Thyroid gland (tissue), 4 donors: ENCODE measurements at regions not wholly inside any gene's neighbourhood (a gene's known extent, or its start where the extent isn't known, plus 50 kb on each side); places are given as distances from the start of the nearest gene placed in this dataset.

Experiments
- DNase-seq, 2 donors: peaks; one replicate each; pipeline ENCODE4 v3.0.0-alpha.2; 2019
- H3K27ac ChIP-seq, 3 donors: fragments of 200-600 bp; sonication (generic); 1 replicate in 2 of 3; 2 replicates in 1 of 3; pipeline ENCODE4 v1.5.1; 2016 to 2019; ENCODE audit warnings: mild to moderate bottlenecking in 1 of 3, moderate library complexity in 1 of 3
- H3K27me3 ChIP-seq: fragments of 200-600 bp; sonication (generic); one replicate; pipeline ENCODE4 v1.5.1; 2019
- H3K36me3 ChIP-seq, 2 donors: fragments of 200-600 bp; sonication (generic); one replicate each; pipeline ENCODE4 v1.5.1; 2016 to 2019
- H3K4me1 ChIP-seq, 2 donors: fragments of 200-600 bp; sonication (generic); one replicate each; pipeline ENCODE4 v1.5.1; 2017 to 2019
- H3K4me3 ChIP-seq, 3 donors: fragments of 200-600 bp; sonication (generic); replicated peaks in 1 of 3; 1 replicate in 2 of 3; 2 replicates in 1 of 3; pipeline ENCODE4 v1.5.1; 2016; ENCODE audit warnings: mild to moderate bottlenecking in 1 of 3
- H3K9me3 ChIP-seq: fragments of 200-600 bp; sonication (generic); one replicate; pipeline ENCODE4 v1.5.1; 2017
- POLR2A ChIP-seq, 2 donors: fragments of 450-650 bp; IDR thresholded peaks; one replicate each; pipeline ENCODE4 v1.6.1; 2017; ENCODE audit warnings: antibody characterized with exemption in 2 of 2, mild to moderate bottlenecking in 2 of 2, moderate library complexity in 1 of 2
- WGBS, 2 donors: methylation state at CpG; one replicate each; pipeline ENCODE4 v1.1.5; 2017; 5-methylcytosine and 5-hydroxymethylcytosine counted together
- intact Hi-C: fragments of 100-400 bp; cut with DNase I; formaldehyde crosslinking; loops from one replicate; pipeline ENCODE4 v1.15.1; 2023
- TF ChIP-seq, protein P1 (sequence below), 6 experiments: fragments of 200-600 bp in 3 of 6; fragments of 450-650 bp in 3 of 6; sonication (generic) in 3 of 6; IDR thresholded peaks; one replicate each; pipeline ENCODE4 v1.5.1; 2016 to 2019; ENCODE audit warnings: antibody characterized with exemption in 6 of 6, mild to moderate bottlenecking in 2 of 6, inconsistent platforms in 1 of 6, moderate library complexity in 1 of 6

DNA sequence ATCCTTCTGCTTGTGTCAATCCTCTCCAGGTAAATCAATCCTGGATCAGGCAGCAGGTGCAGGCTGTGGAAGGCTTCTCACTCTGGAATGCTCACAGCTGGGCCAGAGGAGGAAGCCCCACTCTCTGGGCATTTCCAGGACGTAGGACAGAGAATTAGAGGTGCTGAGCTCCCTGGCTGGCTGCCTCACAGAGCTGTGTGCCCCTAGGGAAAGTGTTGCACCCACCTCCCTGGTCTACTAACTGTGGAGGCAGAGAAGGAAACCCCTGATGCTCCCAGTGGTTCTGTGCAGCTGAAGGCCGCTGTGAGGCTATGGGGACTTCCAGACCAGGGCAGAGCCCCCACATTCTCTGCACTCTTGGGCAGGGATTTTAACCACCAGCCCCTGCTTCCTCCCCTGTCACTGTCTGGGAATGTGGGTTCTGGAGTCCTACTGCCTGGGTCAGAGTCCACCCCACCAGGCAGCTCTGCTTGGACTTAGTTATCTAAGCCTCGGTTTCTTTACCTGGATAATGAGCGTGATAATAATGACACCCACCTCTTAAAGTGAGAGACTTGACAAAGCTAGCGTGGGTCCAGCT lies 73.5 kb upstream of the EEPD1 start:
- Histone ChIP-seq H3K27me3 (no peaks in the 10 kb centered on the region), H3K27ac (no peak overlapping the region), H3K9me3 (no peaks in the 10 kb centered on the region), H3K36me3 (no peaks in the 10 kb centered on the region), H3K4me1 (no peaks in the 10 kb centered on the region), H3K4me3 (no peak overlapping the region)
- intact Hi-C loops: no loop called here
- 80 to 98% methylated on average over 3 to 5 of the region's 5 CpGs for WGBS, 2 donors
- TF ChIP-seq POLR2A (IDR thresholded peaks at IDR 0.05): no peak
- TF ChIP-seq, protein P1, sequence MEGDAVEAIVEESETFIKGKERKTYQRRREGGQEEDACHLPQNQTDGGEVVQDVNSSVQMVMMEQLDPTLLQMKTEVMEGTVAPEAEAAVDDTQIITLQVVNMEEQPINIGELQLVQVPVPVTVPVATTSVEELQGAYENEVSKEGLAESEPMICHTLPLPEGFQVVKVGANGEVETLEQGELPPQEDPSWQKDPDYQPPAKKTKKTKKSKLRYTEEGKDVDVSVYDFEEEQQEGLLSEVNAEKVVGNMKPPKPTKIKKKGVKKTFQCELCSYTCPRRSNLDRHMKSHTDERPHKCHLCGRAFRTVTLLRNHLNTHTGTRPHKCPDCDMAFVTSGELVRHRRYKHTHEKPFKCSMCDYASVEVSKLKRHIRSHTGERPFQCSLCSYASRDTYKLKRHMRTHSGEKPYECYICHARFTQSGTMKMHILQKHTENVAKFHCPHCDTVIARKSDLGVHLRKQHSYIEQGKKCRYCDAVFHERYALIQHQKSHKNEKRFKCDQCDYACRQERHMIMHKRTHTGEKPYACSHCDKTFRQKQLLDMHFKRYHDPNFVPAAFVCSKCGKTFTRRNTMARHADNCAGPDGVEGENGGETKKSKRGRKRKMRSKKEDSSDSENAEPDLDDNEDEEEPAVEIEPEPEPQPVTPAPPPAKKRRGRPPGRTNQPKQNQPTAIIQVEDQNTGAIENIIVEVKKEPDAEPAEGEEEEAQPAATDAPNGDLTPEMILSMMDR (IDR thresholded peaks at IDR 0.05): no peak
- no peak for DNase-seq

DNA sequence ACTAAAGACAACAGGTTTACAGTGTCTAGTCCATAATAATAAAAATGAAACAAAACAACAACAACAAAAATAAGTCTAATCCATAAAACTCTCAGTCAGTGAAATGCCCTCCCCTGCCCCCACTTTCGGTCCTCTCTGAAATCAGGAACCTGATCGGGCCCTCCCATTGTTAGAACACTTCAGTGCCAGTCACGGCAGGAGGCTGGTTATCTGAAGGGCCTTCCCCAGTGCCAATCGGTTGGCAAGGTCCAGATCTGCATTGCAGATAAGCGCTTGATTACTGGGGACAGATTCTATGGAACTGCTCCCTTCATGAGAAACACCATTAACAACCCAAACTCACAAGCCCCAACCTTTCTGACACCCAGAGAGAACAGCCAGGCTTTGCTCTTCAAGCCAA lies 72.2 kb upstream of the EEPD1 start:
- Histone ChIP-seq H3K36me3 (no peaks in the 10 kb centered on the region), H3K4me1 (no peaks in the 10 kb centered on the region), H3K27ac (no peak overlapping the region), H3K4me3 (no peak overlapping the region), H3K9me3 (no peaks in the 10 kb centered on the region), H3K27me3 (no peaks in the 10 kb centered on the region)
- TF ChIP-seq, protein P1 (IDR thresholded peaks at IDR 0.05): no peak
- TF ChIP-seq POLR2A (IDR thresholded peaks at IDR 0.05): no peak
- intact Hi-C loops: no loop called here
- 80 to 93% methylated on average over 2 to 5 of the region's 5 CpGs for WGBS, 2 donors
- no peak for DNase-seq

DNA sequence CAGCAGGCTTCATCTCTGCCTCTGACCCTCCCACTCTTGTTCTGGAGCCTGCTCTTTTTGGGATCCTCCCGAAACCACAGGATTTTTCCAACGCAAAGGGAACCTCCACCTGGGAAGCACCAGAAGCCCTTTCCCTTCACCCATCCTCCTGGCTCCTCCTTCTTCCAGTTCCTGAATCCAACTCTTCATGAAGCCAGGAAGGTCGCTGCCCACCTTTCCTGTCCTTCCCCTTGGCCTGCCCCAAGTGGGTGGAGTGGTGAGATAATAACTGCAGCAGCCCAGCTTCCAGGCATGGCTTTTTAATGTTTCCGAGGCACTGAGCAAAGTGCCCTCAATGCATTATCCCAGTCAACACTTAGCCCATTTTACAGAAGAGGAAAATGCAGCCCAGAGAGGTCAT lies 70.8 kb upstream of the EEPD1 start:
- TF ChIP-seq, protein P1 (IDR thresholded peaks at IDR 0.05): no peak
- no peak for TF ChIP-seq POLR2A (IDR thresholded peaks at IDR 0.05)
- Histone ChIP-seq H3K4me3 (no peak overlapping the region), H3K4me1 (no peaks in the 10 kb centered on the region), H3K27me3 (no peaks in the 10 kb centered on the region), H3K9me3 (no peaks in the 10 kb centered on the region), H3K36me3 (no peaks in the 10 kb centered on the region), H3K27ac (no peak overlapping the region)
- DNase-seq: peak in 1 of 2 donors; percentile 9
- 71 to 82% methylated on average over 4 of the region's 4 CpGs for WGBS, 2 donors
- intact Hi-C loops: no loop called here

DNA sequence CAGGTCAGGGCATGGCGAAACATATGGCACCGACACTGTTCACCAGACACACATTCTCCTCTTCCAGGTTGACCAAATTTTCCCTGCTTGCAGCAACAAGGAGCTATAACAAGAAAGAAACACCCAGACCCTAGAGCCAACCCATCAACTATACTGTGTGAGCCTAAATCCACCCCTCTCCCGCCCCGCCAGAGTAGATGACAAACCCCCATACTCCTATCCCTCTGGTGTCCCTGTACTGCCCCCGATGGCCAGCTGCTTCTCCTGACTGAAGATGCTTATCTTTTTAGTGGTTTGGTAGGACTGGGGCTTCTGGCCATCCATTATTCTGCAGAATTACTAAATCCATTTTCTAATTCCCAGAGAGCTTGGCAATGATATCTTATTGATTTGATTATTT lies 70.1 kb upstream of the EEPD1 start:
- Histone ChIP-seq H3K36me3 (no peaks in the 10 kb centered on the region), H3K4me1 (no peaks in the 10 kb centered on the region), H3K9me3 (no peaks in the 10 kb centered on the region), H3K27ac (no peak overlapping the region), H3K4me3 (no peak overlapping the region), H3K27me3 (no peaks in the 10 kb centered on the region)
- intact Hi-C loops: no loop called here
- 86 to 95% methylated on average over 5 of the region's 5 CpGs for WGBS, 2 donors
- no peak for DNase-seq
- TF ChIP-seq, protein P1 (IDR thresholded peaks at IDR 0.05): no peak
- no peak for TF ChIP-seq POLR2A (IDR thresholded peaks at IDR 0.05)

DNA sequence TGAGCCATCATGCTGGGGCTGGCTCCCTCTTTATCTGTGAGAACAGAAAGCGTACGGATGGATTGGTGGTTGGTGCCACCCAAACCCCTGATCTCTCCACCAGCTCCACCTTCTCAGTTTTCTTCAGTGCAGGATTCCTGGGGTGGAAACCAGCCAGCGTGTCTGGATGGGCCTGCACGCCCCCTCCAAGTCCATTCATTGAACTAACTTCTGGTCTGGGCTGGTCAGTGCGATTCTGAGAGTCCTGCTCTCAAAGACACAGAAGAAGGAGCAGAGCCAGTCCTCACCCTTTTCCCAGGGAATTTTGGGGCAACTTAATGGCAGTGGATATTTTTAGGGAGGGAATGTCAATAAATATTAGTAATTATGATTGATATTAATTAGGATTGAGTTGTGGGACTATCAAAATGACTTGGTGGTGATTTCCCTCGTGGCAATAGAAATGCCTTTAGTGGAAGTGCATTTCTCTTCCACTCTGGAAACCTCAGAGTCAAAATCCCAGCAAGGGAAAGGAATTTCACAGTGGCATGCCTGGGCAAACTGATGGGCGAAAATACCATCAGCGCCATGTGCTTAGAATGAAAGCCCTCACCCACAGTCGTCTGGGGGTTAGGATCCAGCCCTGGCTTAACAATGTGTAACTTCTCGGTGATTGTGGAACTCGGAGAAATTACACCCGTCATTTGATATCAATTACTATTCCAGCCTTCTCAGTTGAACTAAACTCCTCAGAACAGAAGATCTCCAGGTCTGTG lies 69.3 kb upstream of the EEPD1 start:
- DNase-seq: no peak
- Histone ChIP-seq H3K27me3 (no peaks in the 10 kb centered on the region), H3K4me1 (no peaks in the 10 kb centered on the region), H3K4me3 (no peak overlapping the region), H3K9me3 (no peaks in the 10 kb centered on the region), H3K27ac (no peak overlapping the region), H3K36me3 (no peaks in the 10 kb centered on the region)
- intact Hi-C loops: no loop called here
- TF ChIP-seq, protein P1 (IDR thresholded peaks at IDR 0.05): no peak
- no peak for TF ChIP-seq POLR2A (IDR thresholded peaks at IDR 0.05)
- 91 to 93% methylated on average over 12 of the region's 12 CpGs for WGBS, 2 donors
